ENCODE measurements at regions not wholly inside any gene's neighbourhood (a gene's known extent, or its start where the extent isn't known, plus 50 kb on each side); places are given as distances from the start of the nearest gene placed in this dataset.

DNA sequence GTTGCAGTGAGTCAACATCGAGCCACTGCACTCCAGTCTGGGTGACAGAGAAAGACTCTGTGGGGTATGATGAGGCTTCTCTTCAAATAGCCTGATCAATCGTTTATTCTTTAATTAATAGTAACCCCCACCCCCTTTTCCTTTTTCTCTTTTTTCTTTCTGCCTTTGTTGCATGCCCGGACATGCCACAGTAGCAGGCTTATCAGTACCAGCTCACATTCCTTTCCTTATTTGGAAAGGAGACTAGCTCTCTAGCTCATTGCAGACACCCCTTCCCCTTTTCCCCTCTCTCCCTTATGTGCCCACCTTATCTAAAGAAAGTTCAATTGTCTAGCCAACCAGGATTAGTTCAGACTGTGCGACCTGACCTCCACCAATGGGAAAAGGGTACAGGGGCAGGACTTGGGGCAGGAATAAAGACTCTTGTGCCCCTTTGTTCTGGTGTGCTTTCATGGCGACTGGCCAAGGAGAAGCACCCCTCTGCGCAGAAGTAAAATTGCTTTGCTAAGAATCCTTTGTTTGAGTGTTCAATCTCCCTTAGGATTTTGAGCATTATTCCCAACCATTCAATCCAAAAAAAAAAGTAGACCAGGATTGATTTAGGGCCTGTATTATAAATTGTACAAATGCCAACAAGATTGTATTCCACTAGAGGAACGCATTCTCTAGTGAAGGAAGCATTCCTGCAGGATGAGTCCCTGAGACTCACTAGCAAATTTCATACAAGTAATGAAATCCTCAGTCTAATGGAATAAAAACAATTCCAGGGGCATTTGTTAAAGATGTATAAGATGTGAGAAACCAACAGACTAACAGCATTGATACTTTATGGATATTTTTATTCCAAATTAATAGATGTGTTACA, 95.8 kb upstream of the SNRPN start:
- H3K27ac ChIP-seq: peak overlapping the region; percentile 69 to 81
- H3K36me3 ChIP-seq: no peaks in the 10 kb centered on the region
- peaks cover 0 to 15% of the 10 kb centered on the region in 2 donors for H3K4me1 ChIP-seq (ENCODE audit: control insufficient read depth in 1 of 2, low read depth in 2 of 2)
- DNase-seq (ENCODE audit: low spot score) (no peak), ATAC-seq (ENCODE audit: insufficient number of reproducible peaks, low FRiP score, low read depth) (no peak)
- TF ChIP-seq CTCF (IDR thresholded peaks at IDR 0.05): no peak
- no peaks in the 10 kb centered on the region for H3K9me3 ChIP-seq
- H3K4me3 ChIP-seq: peak overlapping the region; percentile 34
- H3K27me3 ChIP-seq (replicated peaks; ENCODE audit: insufficient read depth): no peaks in the 10 kb centered on the region

GRCh38 chr15:24861014-24861690, 93.6 kb upstream of the SNRPN start:
- Histone ChIP-seq H3K27me3 (replicated peaks; ENCODE audit: insufficient read depth) (no peaks in the 10 kb centered on the region), H3K9me3 (no peaks in the 10 kb centered on the region), H3K36me3 (no peaks in the 10 kb centered on the region), H3K4me3 (no peak overlapping the region), H3K4me1 (ENCODE audit: control insufficient read depth in 1 of 2, low read depth in 2 of 2) (peaks cover 0 to 15% of the 10 kb centered on the region in 2 donors), H3K27ac (no peak overlapping the region)
- no peak for TF ChIP-seq CTCF (IDR thresholded peaks at IDR 0.05)
- DNase-seq (ENCODE audit: low spot score): no peak
- no peak for ATAC-seq (ENCODE audit: insufficient number of reproducible peaks, low FRiP score, low read depth)

GRCh38 chr15:24862726-24863521, 91.9 kb upstream of the SNRPN start:
- DNase-seq (ENCODE audit: low spot score) (no peak), ATAC-seq (ENCODE audit: insufficient number of reproducible peaks, low FRiP score, low read depth) (no peak)
- no peaks in the 10 kb centered on the region for H3K9me3 ChIP-seq
- TF ChIP-seq CTCF (IDR thresholded peaks at IDR 0.05): no peak
- no peaks in the 10 kb centered on the region for H3K27me3 ChIP-seq (replicated peaks; ENCODE audit: insufficient read depth)
- H3K4me3 ChIP-seq: no peak overlapping the region
- peaks cover 0 to 15% of the 10 kb centered on the region in 2 donors for H3K4me1 ChIP-seq (ENCODE audit: control insufficient read depth in 1 of 2, low read depth in 2 of 2)
- no peaks in the 10 kb centered on the region for H3K36me3 ChIP-seq
- peak overlapping the region in 1 of 2 donors; percentile 58 for H3K27ac ChIP-seq

GRCh38 chr15:24865303-24865702, 89.5 kb upstream of the SNRPN start:
- H3K27ac ChIP-seq: no peak overlapping the region
- no peak for TF ChIP-seq CTCF (IDR thresholded peaks at IDR 0.05)
- ATAC-seq (ENCODE audit: insufficient number of reproducible peaks, low FRiP score, low read depth) (no peak), DNase-seq (ENCODE audit: low spot score) (no peak)
- H3K27me3 ChIP-seq (replicated peaks; ENCODE audit: insufficient read depth): no peaks in the 10 kb centered on the region
- no peaks in the 10 kb centered on the region for H3K9me3 ChIP-seq
- no peak overlapping the region for H3K4me3 ChIP-seq
- no peaks in the 10 kb centered on the region for H3K36me3 ChIP-seq
- no peaks in the 10 kb centered on the region for H3K4me1 ChIP-seq (ENCODE audit: control insufficient read depth in 1 of 2, low read depth in 2 of 2)

GRCh38 chr15:24877174-24877573, 77.6 kb upstream of the SNRPN start:
- no peak for DNase-seq (ENCODE audit: low spot score)
- no peak overlapping the region for H3K4me3 ChIP-seq

More at GRCh38 chr15:24877174-24877573, 77.6 kb upstream of the SNRPN start:
- Histone ChIP-seq H3K9me3 (no peaks in the 10 kb centered on the region), H3K4me1 (ENCODE audit: control insufficient read depth in 1 of 2, low read depth in 2 of 2) (no peaks in the 10 kb centered on the region), H3K27me3 (replicated peaks; ENCODE audit: insufficient read depth) (no peaks in the 10 kb centered on the region), H3K36me3 (no peaks in the 10 kb centered on the region), H3K27ac (no peak overlapping the region)
- no peak for ATAC-seq (ENCODE audit: insufficient number of reproducible peaks, low FRiP score, low read depth)
- no peak for TF ChIP-seq CTCF (IDR thresholded peaks at IDR 0.05)

All from thoracic aorta (tissue), 2 donors.